ENCODE measurements at regions not wholly inside any gene's neighbourhood (a gene's known extent, or its start where the extent isn't known, plus 50 kb on each side); places are given as distances from the start of the nearest gene placed in this dataset.

DNA sequence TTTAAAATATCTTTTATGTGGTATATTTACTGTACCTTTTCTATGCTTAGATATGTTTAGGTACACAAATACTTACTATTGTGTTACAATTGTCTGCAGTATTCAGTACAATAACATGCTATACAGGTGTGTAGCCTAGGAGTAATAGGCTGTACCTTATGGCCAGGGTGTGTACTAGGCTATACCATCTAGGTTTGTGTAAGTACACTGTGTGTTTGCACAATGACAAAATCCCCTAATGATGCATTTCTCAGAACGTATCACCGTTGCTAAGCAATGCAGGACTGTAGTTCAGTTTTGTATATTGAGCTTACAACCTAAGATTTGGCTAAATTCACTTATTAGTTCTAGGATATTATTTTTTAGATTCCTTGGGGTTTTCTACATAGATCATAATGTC lies 332.3 kb upstream of the HS6ST1 start:
- Histone ChIP-seq H3K4me3 (no peak overlapping the region), H3K27me3 (no peaks in the 10 kb centered on the region), H3K4me1 (peaks cover 12 to 26% (median 19%) of the 10 kb centered on the region in 10 experiments), H4K20me1 (no peaks in the 10 kb centered on the region), H3K36me3 (no peaks in the 10 kb centered on the region), H3K4me2 (no peak overlapping the region), H3K27ac (no peak overlapping the region), H3K9ac (no peak overlapping the region), H3K9me3 (replicated peaks in 1 of 11) (peaks cover 0 to 7% (median 0%) of the 10 kb centered on the region in 11 experiments; a peak in 4 of 22 replicates)
- TF ChIP-seq Cebpa-rat (IDR thresholded peaks at IDR 0.05) = no peak

DNA sequence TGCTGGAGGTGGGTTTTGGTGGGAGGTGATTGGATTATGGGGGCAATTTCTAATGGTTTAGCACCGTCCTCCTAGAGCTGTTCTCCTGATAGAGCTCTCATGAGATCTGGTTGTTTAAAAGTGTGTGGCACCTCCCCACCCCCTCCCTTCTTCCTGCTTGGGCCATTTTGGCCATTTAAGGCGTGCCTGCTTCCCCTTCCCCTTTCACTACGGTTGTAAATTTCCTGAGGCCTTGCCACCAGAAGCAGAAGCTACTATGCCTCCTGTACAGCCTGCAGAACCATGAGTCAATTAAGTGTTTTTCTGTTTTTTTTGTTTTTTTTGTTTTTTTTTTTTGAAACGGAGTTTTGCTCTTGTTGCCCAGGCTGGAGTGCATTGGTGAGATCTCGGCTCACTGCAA lies 335.7 kb upstream of the HS6ST1 start:
- Histone ChIP-seq H3K27me3 (no peaks in the 10 kb centered on the region), H3K4me1 (peaks cover 12 to 26% (median 19%) of the 10 kb centered on the region in 10 experiments), H3K4me3 (0 out of 20 replicates have a peak overlapping the region, but pooled peaks of 1 of the 10 experiments have one; percentile 6), H3K9me3 (replicated peaks in 1 of 11) (peaks cover 0 to 14% (median 4%) of the 10 kb centered on the region in 11 experiments; a peak in 6 of 22 replicates), H3K27ac (peak overlapping the region in 9 of 11 experiments; percentile 3 to 73 (median 47); a peak in 12 of 22 replicates), H3K4me2 (peak overlapping the region; percentile 57 to 75 (median 65)), H3K9ac (no peak overlapping the region; a peak in 3 of 22 replicates), H3K36me3 (no peaks in the 10 kb centered on the region), H4K20me1 (no peaks in the 10 kb centered on the region)
- no peak for TF ChIP-seq Cebpa-rat (IDR thresholded peaks at IDR 0.05)

DNA sequence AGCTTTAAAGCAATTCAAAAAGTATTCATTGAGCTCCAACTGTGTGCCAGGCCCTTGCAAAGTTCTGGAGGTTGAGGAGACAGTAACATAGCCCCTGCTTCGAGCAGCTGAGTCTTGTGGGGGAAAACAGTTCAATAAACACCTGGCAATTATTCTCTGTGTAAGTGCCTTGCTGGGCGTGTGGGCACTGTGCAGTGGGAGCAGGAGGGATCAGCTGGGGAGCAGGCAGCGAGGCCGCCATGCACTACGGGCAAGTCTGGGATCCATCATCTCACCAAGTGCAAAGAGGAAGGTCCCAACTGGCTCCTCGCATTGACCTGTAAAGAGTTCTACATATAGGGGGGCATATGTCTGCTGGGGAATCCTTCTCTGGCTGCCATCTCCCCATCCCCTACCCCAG lies 342.2 kb upstream of the HS6ST1 start:
- Histone ChIP-seq H3K4me2 (no peak overlapping the region), H3K4me3 (no peak overlapping the region), H3K9me3 (replicated peaks in 1 of 11) (peaks cover 0 to 9% (median 2%) of the 10 kb centered on the region in 11 experiments; a peak in 6 of 22 replicates), H3K27ac (no peak overlapping the region), H3K27me3 (no peaks in the 10 kb centered on the region), H4K20me1 (no peaks in the 10 kb centered on the region), H3K4me1 (peaks cover 11 to 42% (median 25%) of the 10 kb centered on the region in 10 experiments), H3K9ac (no peak overlapping the region), H3K36me3 (no peaks in the 10 kb centered on the region)
- no peak for TF ChIP-seq Cebpa-rat (IDR thresholded peaks at IDR 0.05)

GRCh38 chr2:128661311-128661710 lies 342.6 kb upstream of the HS6ST1 start:
- TF ChIP-seq Cebpa-rat (IDR thresholded peaks at IDR 0.05) = no peak
- Histone ChIP-seq H3K9ac (no peak overlapping the region), H3K27me3 (no peaks in the 10 kb centered on the region), H3K4me1 (peaks cover 9 to 47% (median 30%) of the 10 kb centered on the region in 10 experiments; a peak in 18 of 20 replicates), H3K36me3 (no peaks in the 10 kb centered on the region), H3K4me3 (no peak overlapping the region), H3K27ac (no peak overlapping the region), H3K4me2 (peak overlapping the region in 4 of 11 experiments; percentile 58 to 72 (median 65); a peak in 5 of 22 replicates), H3K9me3 (replicated peaks in 1 of 11) (peaks cover 0 to 9% (median 0%) of the 10 kb centered on the region in 11 experiments; a peak in 4 of 22 replicates), H4K20me1 (no peaks in the 10 kb centered on the region)

DNA sequence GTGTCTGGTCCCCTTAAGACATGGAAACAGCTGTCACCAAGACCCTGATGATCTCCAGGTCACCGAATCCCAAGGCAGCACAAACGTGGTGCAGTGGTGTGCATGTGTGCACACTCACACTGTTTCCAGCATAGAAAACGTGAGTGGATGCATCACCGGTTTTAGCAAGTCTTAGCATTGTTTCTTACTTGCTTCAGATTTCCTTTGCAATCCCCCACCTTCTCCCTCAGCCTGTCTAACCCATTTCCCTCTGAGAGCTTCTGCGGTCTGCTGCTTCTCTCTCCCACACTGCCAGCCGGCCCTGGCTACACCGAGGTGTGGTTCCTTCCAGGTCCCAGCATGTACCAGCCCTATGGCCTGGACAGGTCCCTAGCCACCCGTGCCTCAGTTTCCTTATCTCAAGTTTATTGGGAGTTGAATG lies 343.4 kb upstream of the HS6ST1 start:
- Histone ChIP-seq H3K9me3 (replicated peaks in 1 of 11) (peaks cover 0 to 2% (median 0%) of the 10 kb centered on the region in 11 experiments; a peak in 3 of 22 replicates), H3K27me3 (no peaks in the 10 kb centered on the region), H3K4me1 (peaks cover 9 to 53% (median 36%) of the 10 kb centered on the region in 10 experiments; a peak in 18 of 20 replicates), H4K20me1 (no peaks in the 10 kb centered on the region), H3K27ac (no peak overlapping the region), H3K4me3 (no peak overlapping the region), H3K36me3 (no peaks in the 10 kb centered on the region), H3K9ac (no peak overlapping the region), H3K4me2 (peak overlapping the region; percentile 17 to 74 (median 58); a peak in 20 of 22 replicates)
- TF ChIP-seq Cebpa-rat (IDR thresholded peaks at IDR 0.05) = no peak

DNA sequence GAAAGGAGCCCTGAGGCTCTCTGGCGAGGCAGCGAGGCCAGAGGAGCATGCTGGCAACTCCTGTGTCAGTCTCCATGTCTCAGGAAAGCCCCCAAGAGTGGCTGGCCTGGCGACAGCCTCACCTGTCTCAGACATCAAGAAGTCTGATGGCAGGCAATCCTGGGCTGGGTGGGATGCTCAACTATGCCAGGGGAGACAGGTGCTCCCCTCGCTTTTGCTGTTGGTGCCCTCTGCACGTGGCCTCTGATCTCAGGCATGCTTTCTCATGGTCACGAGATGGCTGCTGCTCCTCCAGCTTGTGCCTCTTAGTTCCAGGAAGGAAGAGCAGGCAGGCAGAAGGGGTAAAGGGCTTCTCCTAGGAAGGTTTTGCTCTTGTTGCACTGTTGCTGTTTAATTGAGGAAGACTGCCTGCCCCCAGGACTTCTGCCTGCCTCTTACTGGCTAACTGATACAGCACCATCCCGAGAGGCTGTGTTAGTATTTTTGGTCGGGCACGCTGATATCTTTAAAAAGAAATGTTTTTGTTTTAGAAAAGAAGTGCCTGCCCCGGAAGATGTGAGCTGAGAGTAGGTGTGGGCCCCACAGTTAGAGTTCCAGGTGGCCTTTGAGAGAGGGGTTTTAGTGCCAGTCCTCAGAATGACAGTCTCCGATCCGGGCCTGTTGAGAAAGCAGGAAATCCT lies 344.8 kb upstream of the HS6ST1 start:
- H3K4me1 ChIP-seq = peaks cover 9 to 56% (median 36%) of the 10 kb centered on the region in 10 experiments; a peak in 18 of 20 replicates

DNA sequence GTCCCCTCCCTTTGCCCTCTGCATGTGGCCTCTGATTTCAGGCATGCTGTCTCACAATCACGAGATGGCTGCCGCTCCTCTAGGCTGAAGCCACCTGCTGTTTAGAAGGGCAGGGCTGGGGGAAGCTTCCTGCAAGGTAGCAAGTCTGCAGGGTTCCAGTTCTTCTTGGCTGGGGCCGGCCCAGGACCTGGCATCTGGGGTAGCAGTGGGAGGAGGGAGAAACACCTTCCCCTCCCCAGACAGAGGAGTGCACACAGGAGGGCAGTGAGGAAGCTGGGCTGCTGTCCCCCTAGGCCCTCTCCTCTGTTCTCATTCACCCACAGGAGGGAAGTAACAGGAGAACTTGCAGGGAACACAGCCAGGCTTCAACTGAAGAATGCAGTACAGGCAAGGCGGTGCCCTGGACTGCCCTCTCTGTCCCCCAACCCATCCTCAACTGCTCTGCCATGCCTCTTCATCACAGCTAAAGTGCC lies 345.9 kb upstream of the HS6ST1 start:
- Histone ChIP-seq H3K27ac (no peak overlapping the region), H3K36me3 (no peaks in the 10 kb centered on the region), H4K20me1 (no peaks in the 10 kb centered on the region), H3K4me3 (no peak overlapping the region), H3K9me3 (replicated peaks in 1 of 11) (no peaks in the 10 kb centered on the region; a peak in 1 of 22 replicates), H3K4me2 (peak overlapping the region in 6 of 11 experiments; percentile 25 to 76 (median 36); a peak in 10 of 22 replicates), H3K9ac (no peak overlapping the region), H3K4me1 (peaks cover 9 to 60% (median 36%) of the 10 kb centered on the region in 10 experiments; a peak in 18 of 20 replicates), H3K27me3 (no peaks in the 10 kb centered on the region)
- TF ChIP-seq Cebpa-rat (IDR thresholded peaks at IDR 0.05) = no peak

More for the DNA sequence above, 344.8 kb upstream of the HS6ST1 start:
- Histone ChIP-seq H3K4me3 (no peak overlapping the region), H3K27ac (no peak overlapping the region), H3K9me3 (replicated peaks in 1 of 11) (no peaks in the 10 kb centered on the region; a peak in 1 of 22 replicates), H3K4me2 (peak overlapping the region in 5 of 11 experiments; percentile 1 to 74 (median 57); a peak in 4 of 22 replicates), H3K36me3 (no peaks in the 10 kb centered on the region), H3K9ac (no peak overlapping the region), H3K27me3 (no peaks in the 10 kb centered on the region), H4K20me1 (no peaks in the 10 kb centered on the region)
- TF ChIP-seq Cebpa-rat (IDR thresholded peaks at IDR 0.05) = no peak

DNA sequence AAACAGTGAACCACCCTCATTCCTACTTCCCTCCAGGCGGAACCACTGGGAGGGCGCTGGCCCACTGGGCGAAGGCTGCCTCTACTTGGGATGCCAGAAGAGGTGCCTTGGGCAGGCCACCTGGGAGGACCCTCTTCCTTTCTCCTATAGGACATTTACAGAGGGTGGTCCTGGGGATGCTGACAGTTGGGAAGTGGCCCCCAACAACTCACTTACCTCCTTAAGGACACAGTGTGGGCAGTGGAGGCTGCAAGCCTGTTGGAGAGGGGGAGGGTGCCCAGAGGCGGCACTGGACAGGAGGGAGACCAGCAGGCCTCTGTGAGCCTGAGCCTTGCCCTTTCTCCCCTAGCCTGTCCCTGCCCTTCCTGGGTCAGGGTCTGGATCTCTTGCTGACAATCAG lies 346.4 kb upstream of the HS6ST1 start:
- no peak for TF ChIP-seq Cebpa-rat (IDR thresholded peaks at IDR 0.05)
- H3K27ac ChIP-seq = no peak overlapping the region
- peaks cover 9 to 60% (median 36%) of the 10 kb centered on the region in 10 experiments; a peak in 18 of 20 replicates for H3K4me1 ChIP-seq
- H3K27me3 ChIP-seq = no peaks in the 10 kb centered on the region
- H4K20me1 ChIP-seq = no peaks in the 10 kb centered on the region
- H3K4me2 ChIP-seq = peak overlapping the region in 6 of 11 experiments; percentile 22 to 76 (median 34); a peak in 9 of 22 replicates
- no peaks in the 10 kb centered on the region; a peak in 1 of 22 replicates for H3K9me3 ChIP-seq (replicated peaks in 1 of 11)
- no peak overlapping the region for H3K4me3 ChIP-seq
- no peak overlapping the region for H3K9ac ChIP-seq
- no peaks in the 10 kb centered on the region for H3K36me3 ChIP-seq

DNA sequence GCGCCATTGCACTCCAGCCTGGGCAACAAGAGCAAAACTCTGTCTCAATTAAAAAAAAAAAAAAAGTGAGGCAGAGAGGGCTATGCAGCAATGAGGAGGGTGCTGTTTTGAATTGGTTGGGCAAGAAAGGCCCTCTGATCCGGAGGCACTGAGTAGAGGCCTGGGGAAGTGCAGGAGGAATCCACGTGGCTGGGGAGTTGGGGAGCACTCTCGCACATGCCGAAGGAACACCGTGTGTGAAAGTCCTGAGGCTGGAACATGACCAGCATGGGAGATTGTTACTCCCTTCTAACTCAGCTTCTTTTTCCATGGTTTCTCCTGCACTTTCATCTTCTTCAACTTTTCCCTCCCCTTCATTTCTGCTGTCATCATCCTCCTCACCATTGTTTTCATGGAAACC lies 347.9 kb upstream of the HS6ST1 start:
- Histone ChIP-seq H3K27ac (no peak overlapping the region), H3K27me3 (no peaks in the 10 kb centered on the region), H3K9ac (no peak overlapping the region), H4K20me1 (no peaks in the 10 kb centered on the region), H3K4me1 (peaks cover 9 to 53% (median 35%) of the 10 kb centered on the region in 10 experiments; a peak in 18 of 20 replicates), H3K4me3 (no peak overlapping the region), H3K4me2 (peak overlapping the region in 8 of 11 experiments; percentile 38 to 76 (median 50); a peak in 16 of 22 replicates), H3K9me3 (replicated peaks in 1 of 11) (peaks cover 0 to 13% (median 6%) of the 10 kb centered on the region in 11 experiments; a peak in 10 of 22 replicates), H3K36me3 (no peaks in the 10 kb centered on the region)
- peak in 2 of 11 experiments; percentile 24 to 51; a peak in 2 of 22 replicates for TF ChIP-seq Cebpa-rat (IDR thresholded peaks at IDR 0.05)

Measured in BLaER1 treated with 17β-estradiol and CSF1 and Interleukin-3, amounts not matched to agents 10 nM and 100 nM (cell line).